VCaP (cell line): ENCODE measurements at regions not wholly inside any gene's neighbourhood (a gene's known extent, or its start where the extent isn't known, plus 50 kb on each side); places are given as distances from the start of the nearest gene placed in this dataset.

Experiments
- H3K27ac ChIP-seq: fragments of 450-650 bp; 2 replicates; pipeline ENCODE4 v1.5.1; 2017
- TF ChIP-seq, protein P1 (sequence below): fragments of 450-650 bp; conservative IDR thresholded peaks from 2 replicates; pipeline ENCODE4 v1.5.1; 2017; ENCODE audit warnings: mild to moderate bottlenecking, moderate library complexity

DNA sequence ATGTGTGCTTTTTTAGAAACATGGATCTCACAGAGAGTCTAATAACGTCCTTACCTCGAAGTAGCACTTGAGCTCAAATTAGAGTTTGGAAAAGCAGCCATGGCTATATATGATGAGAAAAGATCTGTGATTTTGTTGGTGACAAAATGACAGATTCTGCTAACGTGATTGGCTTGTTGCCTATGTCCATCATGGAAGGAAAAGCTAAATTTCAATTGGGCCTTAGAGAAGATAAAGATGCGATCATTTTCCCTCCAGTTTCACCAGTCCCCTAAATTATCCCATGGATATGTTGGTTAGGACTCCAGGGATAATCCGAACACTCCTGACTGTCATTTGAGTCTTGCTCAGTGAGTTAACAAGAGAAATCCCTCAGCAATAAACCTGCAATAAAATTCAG lies 175.8 kb downstream of the C16orf95 start:
- H3K27ac ChIP-seq: no peak overlapping the region
- TF ChIP-seq, protein P1, sequence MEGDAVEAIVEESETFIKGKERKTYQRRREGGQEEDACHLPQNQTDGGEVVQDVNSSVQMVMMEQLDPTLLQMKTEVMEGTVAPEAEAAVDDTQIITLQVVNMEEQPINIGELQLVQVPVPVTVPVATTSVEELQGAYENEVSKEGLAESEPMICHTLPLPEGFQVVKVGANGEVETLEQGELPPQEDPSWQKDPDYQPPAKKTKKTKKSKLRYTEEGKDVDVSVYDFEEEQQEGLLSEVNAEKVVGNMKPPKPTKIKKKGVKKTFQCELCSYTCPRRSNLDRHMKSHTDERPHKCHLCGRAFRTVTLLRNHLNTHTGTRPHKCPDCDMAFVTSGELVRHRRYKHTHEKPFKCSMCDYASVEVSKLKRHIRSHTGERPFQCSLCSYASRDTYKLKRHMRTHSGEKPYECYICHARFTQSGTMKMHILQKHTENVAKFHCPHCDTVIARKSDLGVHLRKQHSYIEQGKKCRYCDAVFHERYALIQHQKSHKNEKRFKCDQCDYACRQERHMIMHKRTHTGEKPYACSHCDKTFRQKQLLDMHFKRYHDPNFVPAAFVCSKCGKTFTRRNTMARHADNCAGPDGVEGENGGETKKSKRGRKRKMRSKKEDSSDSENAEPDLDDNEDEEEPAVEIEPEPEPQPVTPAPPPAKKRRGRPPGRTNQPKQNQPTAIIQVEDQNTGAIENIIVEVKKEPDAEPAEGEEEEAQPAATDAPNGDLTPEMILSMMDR: no peak

DNA sequence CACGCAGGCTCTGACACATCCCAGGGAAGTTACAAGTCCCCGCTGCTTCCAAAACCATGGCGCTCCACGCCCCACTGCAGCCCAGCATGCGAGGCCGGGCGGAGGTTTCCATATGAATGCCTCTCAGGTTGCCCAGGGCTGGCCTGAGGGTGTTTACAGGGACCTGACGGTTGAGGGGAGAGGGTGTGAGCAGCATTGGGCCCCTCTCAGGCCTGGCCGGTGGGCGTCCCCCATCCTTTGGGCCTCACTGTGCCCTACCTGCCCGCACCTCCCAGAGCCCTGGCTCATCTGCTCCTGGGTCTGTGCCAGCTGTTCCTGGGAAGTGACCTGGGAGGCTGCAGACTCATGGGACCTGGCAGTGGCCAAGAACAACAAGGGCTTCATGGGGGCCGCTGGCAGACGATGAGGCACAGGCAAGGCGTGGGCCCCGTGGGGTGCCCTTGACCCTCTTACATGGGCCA lies 173.5 kb downstream of the C16orf95 start:
- TF ChIP-seq, protein P1: no peak
- no peak overlapping the region for H3K27ac ChIP-seq

DNA sequence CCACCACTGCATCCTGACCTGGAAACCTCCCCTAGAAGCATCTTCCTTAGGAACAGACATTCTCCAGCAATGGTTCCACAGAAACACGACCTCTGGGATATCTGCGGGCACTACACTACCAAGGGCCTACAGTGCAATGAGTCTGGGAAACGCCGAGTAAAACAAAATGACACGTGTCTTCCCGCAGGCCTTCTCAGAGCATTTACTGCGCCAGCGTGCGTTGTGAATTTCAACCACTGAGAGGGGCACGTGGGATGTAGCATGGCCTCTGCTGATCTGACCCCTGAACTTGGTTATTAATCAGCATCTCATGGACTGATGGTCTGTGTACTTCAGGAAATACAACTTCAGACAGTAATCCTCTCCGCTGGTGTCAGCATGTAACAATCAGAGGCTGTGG lies 173.0 kb downstream of the C16orf95 start:
- TF ChIP-seq, protein P1: no peak

DNA sequence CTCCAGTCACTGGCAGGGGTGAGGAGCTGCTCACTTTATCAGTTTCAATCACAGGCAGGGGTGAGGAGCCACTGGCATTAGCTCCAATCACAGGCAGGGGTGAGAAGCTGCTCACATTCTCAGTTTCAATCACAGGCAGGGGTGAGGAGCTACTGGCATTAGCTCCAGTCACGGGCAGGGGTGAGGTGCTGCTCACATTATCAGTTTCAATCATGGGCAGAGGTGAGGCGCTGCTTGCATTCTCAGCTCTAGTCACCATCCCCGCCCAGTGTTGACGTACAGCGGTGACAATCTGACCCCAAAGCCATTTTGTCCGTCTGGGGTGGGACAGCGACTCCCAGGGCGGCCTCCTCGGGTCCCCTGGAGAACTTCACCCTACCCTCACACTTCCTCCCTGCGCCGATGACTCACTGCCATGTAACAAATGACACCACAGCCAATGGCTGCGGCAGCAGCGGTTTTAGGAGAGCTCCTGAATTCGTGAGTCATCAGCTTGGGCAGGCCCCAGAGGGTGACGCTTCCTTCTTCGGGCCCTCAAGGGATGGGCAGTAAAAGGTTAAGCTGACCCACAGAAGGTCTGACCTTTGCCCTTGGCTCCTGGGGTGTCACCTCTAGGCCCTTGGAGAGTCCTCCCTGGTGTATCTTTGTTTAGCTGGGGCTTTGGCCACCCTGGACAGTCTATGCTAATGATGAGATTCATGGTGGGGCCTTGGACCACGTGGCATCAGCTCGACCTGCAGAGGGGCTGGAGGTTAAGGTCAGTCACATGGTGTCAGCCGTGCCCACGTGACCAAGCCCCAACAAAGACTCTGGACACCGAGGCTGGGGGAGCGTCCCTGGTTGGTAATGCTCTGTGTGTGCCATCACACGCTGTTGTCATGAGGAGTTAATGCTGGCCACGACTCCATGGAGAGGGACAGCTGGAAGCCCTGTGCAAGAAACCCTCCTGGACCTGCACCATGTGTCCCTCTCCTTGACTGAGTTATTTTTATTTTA lies 171.7 kb downstream of the C16orf95 start:
- no peak overlapping the region for H3K27ac ChIP-seq
- TF ChIP-seq, protein P1: no peak

More for the DNA sequence above, 173.0 kb downstream of the C16orf95 start:
- H3K27ac ChIP-seq: no peak overlapping the region

DNA sequence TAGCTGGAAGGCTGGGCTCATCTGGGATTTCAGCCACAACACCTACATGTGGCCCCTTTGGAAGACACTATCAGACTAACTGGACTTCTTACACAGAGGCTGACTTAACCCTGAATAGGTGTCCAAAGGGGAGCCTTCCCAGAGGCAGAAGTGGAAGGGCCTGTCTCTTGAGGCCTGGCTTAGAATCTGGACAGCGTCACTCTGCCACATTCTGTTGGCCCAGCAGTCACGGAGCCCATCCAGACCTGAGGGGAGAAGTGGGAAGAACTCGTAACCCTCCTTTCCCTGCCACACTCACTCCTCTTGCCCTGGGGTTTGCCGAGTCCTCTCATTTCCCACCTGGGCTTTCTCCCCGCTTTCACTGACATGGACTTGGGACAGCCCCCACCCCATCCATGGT lies 170.5 kb downstream of the C16orf95 start:
- H3K27ac ChIP-seq: no peak overlapping the region
- TF ChIP-seq, protein P1: no peak

DNA sequence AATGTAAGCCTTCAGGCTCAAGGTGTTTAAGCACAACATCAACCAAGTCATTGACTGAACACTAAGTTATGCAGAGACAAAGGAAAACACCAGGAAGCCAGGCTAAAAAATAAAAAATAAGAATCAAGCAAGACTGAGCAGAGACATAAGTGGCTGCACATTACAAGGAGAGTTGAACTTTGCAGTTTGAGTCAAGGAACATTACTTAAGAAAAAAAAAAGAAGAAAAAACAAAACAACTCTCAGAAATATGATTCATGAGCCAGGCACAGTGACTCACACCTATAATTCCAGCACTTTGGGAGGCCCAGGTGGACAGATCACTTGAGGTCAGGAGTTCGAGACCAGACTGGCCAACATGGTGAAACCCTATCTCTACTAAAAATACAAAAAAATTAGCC lies 168.1 kb downstream of the C16orf95 start:
- TF ChIP-seq, protein P1: no peak
- H3K27ac ChIP-seq: no peak overlapping the region

DNA sequence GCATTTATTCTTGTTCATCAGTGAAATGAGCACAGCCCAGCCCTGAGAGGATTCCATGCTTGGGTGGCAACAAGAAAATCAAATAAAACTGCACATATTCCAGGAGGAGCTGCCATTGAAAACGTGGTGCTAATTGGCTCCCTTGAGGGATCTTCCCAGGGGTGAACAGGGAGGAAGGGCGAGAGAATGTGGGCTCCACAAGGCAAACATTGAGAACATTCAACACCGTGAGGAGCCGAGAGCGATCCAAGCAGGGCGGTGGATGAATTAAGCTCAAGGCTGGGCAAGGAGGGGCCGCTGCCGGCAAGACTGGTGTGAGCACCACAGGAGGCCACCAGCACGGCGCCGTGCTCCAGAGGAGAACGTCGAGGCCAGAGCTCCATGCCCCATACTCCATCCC lies 166.9 kb downstream of the C16orf95 start:
- TF ChIP-seq, protein P1: no peak

More for the DNA sequence above, 166.9 kb downstream of the C16orf95 start:
- H3K27ac ChIP-seq: no peak overlapping the region
